ENCODE measurements at regions not wholly inside any gene's neighbourhood (a gene's known extent, or its start where the extent isn't known, plus 50 kb on each side); places are given as distances from the start of the nearest gene placed in this dataset.

DNA sequence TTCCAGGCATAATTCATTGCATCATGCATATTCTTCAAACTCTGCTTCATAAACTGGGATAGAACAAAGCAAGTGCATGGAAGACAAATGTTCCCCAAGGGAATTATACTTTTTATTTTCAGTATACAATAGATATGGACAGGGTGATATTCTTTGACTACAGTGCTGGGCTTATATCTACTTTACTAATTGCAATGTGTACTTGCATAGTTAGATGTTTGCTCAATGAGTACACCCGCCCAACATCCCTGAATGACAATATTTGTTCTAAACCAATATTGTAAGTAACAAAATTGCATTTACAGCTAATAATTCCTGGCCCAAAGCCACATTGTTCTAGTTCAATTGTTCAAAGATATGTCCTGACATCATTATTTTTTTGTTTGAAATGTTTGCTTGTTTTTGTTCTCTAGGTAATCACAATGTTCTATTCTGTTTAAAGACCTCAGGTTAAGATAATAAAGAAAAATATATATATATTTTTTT is 171.4 kb downstream of the PTN start:
- Histone ChIP-seq H3K27ac (no peak overlapping the region), H3K9me3 (replicated peaks in 1 of 3) (no peaks in the 10 kb centered on the region), H3K4me1 (replicated peaks in 1 of 2) (no peaks in the 10 kb centered on the region), H3K4me3 (no peak overlapping the region), H3K27me3 (peaks cover 4% of the 10 kb centered on the region), H3K36me3 (replicated peaks in 1 of 2) (no peaks in the 10 kb centered on the region)
- intact Hi-C loops (cut with DNase I), result loop anchor here in 1 of 2 donors (10.0 kb wide), 1 partner anchor 273 kb away; no protein-coding TSS in a partner anchor
- no peak for DNase-seq
- WGBS, 4 donors, result 68 to 88% (median 78%) methylated on average over 1 of the region's 1 CpG
- TF ChIP-seq, protein P1, sequence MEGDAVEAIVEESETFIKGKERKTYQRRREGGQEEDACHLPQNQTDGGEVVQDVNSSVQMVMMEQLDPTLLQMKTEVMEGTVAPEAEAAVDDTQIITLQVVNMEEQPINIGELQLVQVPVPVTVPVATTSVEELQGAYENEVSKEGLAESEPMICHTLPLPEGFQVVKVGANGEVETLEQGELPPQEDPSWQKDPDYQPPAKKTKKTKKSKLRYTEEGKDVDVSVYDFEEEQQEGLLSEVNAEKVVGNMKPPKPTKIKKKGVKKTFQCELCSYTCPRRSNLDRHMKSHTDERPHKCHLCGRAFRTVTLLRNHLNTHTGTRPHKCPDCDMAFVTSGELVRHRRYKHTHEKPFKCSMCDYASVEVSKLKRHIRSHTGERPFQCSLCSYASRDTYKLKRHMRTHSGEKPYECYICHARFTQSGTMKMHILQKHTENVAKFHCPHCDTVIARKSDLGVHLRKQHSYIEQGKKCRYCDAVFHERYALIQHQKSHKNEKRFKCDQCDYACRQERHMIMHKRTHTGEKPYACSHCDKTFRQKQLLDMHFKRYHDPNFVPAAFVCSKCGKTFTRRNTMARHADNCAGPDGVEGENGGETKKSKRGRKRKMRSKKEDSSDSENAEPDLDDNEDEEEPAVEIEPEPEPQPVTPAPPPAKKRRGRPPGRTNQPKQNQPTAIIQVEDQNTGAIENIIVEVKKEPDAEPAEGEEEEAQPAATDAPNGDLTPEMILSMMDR (IDR thresholded peaks at IDR 0.05), result no peak
- no peak for TF ChIP-seq POLR2A (IDR thresholded peaks at IDR 0.05)

DNA sequence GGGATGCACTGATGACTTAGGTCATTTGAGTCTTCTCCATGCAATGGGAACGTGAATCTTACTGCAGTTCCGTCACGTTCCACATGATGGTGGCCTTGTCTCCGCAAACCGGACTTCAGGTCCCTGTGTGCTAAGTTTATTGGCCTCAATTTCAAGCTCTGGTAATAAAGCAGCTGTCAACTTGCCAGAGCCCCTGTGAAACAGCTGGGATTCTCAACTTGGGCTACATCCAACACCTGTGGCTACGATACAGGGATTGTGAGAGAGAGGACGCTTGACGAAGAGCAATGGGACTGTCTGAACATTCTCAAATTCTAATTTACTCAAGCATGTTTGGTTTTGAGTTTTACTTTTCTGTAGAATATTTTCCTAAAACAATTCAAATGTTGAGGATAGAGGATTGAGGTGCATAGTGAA is 174.2 kb downstream of the PTN start:
- no peaks in the 10 kb centered on the region for H3K36me3 ChIP-seq (replicated peaks in 1 of 2)
- no peaks in the 10 kb centered on the region for H3K4me1 ChIP-seq (replicated peaks in 1 of 2)
- no peak overlapping the region for H3K4me3 ChIP-seq
- H3K9me3 ChIP-seq (replicated peaks in 1 of 3), result no peaks in the 10 kb centered on the region
- peaks cover 4% of the 10 kb centered on the region for H3K27me3 ChIP-seq
- no peak for TF ChIP-seq POLR2A (IDR thresholded peaks at IDR 0.05)
- TF ChIP-seq, protein P1 (IDR thresholded peaks at IDR 0.05), result peak; percentile 38 to 83 (median 72)
- no peak overlapping the region for H3K27ac ChIP-seq
- 17 to 31% (median 22%) methylated on average over 8 of the region's 8 CpGs for WGBS, 4 donors
- intact Hi-C loops (cut with DNase I), result loop anchor here (2.0 to 10.0 kb wide), 3 partner anchors 286 to 423 kb away; no protein-coding TSS in a partner anchor
- peak; percentile 45 to 86 (median 66) for DNase-seq

DNA sequence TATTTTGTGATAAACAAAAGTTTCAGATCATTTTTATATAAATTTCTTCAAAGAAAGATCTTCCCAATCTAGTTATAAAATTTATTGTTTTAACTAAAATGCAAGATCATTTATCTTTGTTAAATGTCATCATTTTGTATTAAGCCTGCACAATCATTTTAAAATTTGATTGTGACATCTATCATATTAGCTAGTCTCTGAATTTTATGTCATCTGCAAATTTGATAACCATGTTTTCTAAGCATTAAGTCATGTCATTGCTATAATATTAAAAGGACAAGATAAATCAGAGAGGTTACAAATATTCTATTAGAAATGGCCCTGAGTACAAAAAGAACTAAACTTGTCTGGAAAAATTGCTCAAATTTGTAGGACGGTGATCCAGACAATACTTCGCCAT is 175.9 kb downstream of the PTN start:
- intact Hi-C loops (cut with DNase I), result loop anchor here (2.0 to 10.0 kb wide), 3 partner anchors 287 to 425 kb away; no protein-coding TSS in a partner anchor
- H3K27me3 ChIP-seq, result peaks cover 4% of the 10 kb centered on the region
- H3K4me3 ChIP-seq, result no peak overlapping the region
- H3K36me3 ChIP-seq (replicated peaks in 1 of 2), result no peaks in the 10 kb centered on the region
- TF ChIP-seq POLR2A (IDR thresholded peaks at IDR 0.05), result no peak
- TF ChIP-seq, protein P1 (IDR thresholded peaks at IDR 0.05), result no peak
- WGBS, 4 donors, result 60 to 80% (median 74%) methylated on average over 2 of the region's 2 CpGs
- no peaks in the 10 kb centered on the region for H3K4me1 ChIP-seq (replicated peaks in 1 of 2)
- DNase-seq, result no peak
- no peaks in the 10 kb centered on the region for H3K9me3 ChIP-seq (replicated peaks in 1 of 3)
- no peak overlapping the region for H3K27ac ChIP-seq

DNA sequence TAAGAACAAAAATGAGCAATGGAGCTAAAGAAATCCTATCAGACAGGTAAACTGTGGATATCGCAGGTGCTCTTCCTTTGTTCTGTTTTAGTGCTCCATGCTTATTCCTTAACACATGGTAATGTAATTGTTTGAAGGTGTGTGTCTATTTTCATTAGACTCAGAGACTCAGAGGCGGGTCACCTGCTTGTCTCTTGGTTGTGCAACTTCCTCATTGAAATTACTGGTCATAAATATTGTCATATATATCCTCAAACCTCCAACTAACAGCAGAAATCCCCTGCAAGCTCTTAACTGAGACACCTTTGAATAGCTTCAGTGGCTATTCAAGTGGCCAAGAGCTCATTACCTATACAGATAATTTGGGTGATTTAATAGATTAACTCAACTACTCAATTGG is 177.2 kb downstream of the PTN start:
- intact Hi-C loops (cut with DNase I), result loop anchor here (5.0 to 10.0 kb wide), 2 partner anchors 418 to 426 kb away; no protein-coding TSS in a partner anchor
- no peaks in the 10 kb centered on the region for H3K36me3 ChIP-seq (replicated peaks in 1 of 2)
- H3K27ac ChIP-seq, result no peak overlapping the region
- no peaks in the 10 kb centered on the region for H3K4me1 ChIP-seq (replicated peaks in 1 of 2)
- TF ChIP-seq, protein P1 (IDR thresholded peaks at IDR 0.05), result no peak
- TF ChIP-seq POLR2A (IDR thresholded peaks at IDR 0.05), result no peak
- no peaks in the 10 kb centered on the region for H3K9me3 ChIP-seq (replicated peaks in 1 of 3)
- DNase-seq, result no peak
- H3K4me3 ChIP-seq, result no peak overlapping the region
- peaks cover 4% of the 10 kb centered on the region for H3K27me3 ChIP-seq
- WGBS, 4 donors, result 67 to 79% (median 73%) methylated on average over 2 of the region's 2 CpGs
